ENCODE measurements at regions not wholly inside any gene's neighbourhood (a gene's known extent, or its start where the extent isn't known, plus 50 kb on each side); places are given as distances from the start of the nearest gene placed in this dataset.
"Not testable (repeated sequence)": the region's sequence is repeated elsewhere in the genome, so short reads cannot be mapped to it uniquely, and the experiment has no call there.

- no peaks in the 10 kb centered on the region for H3K4me1 ChIP-seq (replicated peaks)
- H3K36me3 ChIP-seq: no peaks in the 10 kb centered on the region
- no peak overlapping the region for H3K4me3 ChIP-seq
- no peak for DNase-seq (ENCODE audit: low spot score)
- H3K27me3 ChIP-seq (replicated peaks; ENCODE audit: insufficient read depth): no peaks in the 10 kb centered on the region
- WGBS: 65% methylated on average over 2 of the region's 2 CpGs
- H3K9me3 ChIP-seq: no peaks in the 10 kb centered on the region
- TF ChIP-seq POLR2A (IDR thresholded peaks at IDR 0.05) (no peak), POLR2AphosphoS5 (IDR thresholded peaks at IDR 0.05) (no peak), CTCF (IDR thresholded peaks at IDR 0.05) (no peak)
- no peak overlapping the region for H3K27ac ChIP-seq
- intact Hi-C loops (cut with DNase I): no loop called here
Measured at GRCh38 chr2:21781962-21782361, 658.2 kb downstream of the TDRD15 start.

GRCh38 chr2:21782866-21783265, 659.1 kb downstream of the TDRD15 start:
- intact Hi-C loops (cut with DNase I): no loop called here
- Histone ChIP-seq H3K36me3 (no peaks in the 10 kb centered on the region), H3K4me1 (replicated peaks) (no peaks in the 10 kb centered on the region), H3K4me3 (no peak overlapping the region), H3K9me3 (no peaks in the 10 kb centered on the region), H3K27ac (no peak overlapping the region), H3K27me3 (replicated peaks; ENCODE audit: insufficient read depth) (no peaks in the 10 kb centered on the region)
- DNase-seq (ENCODE audit: low spot score): no peak
- 72% methylated on average over 6 of the region's 6 CpGs for WGBS
- no peak for TF ChIP-seq CTCF (IDR thresholded peaks at IDR 0.05)
- no peak for TF ChIP-seq POLR2A (IDR thresholded peaks at IDR 0.05)
- no peak for TF ChIP-seq POLR2AphosphoS5 (IDR thresholded peaks at IDR 0.05)

GRCh38 chr2:21787941-21788340, 664.2 kb downstream of the TDRD15 start:
- WGBS: 55% methylated on average over 1 of the region's 1 CpG
- no peaks in the 10 kb centered on the region for H3K4me1 ChIP-seq (replicated peaks)
- H3K9me3 ChIP-seq: no peaks in the 10 kb centered on the region
- no peaks in the 10 kb centered on the region for H3K36me3 ChIP-seq
- H3K4me3 ChIP-seq: no peak overlapping the region
- H3K27ac ChIP-seq: no peak overlapping the region
- no peak for DNase-seq (ENCODE audit: low spot score)
- H3K27me3 ChIP-seq (replicated peaks; ENCODE audit: insufficient read depth): no peaks in the 10 kb centered on the region
- intact Hi-C loops (cut with DNase I): no loop called here
- TF ChIP-seq CTCF (IDR thresholded peaks at IDR 0.05) (no peak), POLR2AphosphoS5 (IDR thresholded peaks at IDR 0.05) (no peak)

- WGBS: 53% methylated on average over 6 of the region's 6 CpGs
- H3K4me1 ChIP-seq (replicated peaks); DNase-seq (ENCODE audit: low spot score); H3K9me3 ChIP-seq; intact Hi-C loops (cut with DNase I); H3K27ac ChIP-seq; H3K27me3 ChIP-seq (replicated peaks; ENCODE audit: insufficient read depth); H3K36me3 ChIP-seq; H3K4me3 ChIP-seq: not testable (repeated sequence)
Measured at GRCh38 chr2:21790311-21790710, 666.5 kb downstream of the TDRD15 start.

- Histone ChIP-seq H3K27me3 (replicated peaks; ENCODE audit: insufficient read depth) (no peaks in the 10 kb centered on the region), H3K27ac (no peak overlapping the region), H3K9me3 (no peaks in the 10 kb centered on the region), H3K4me1 (replicated peaks) (no peaks in the 10 kb centered on the region), H3K36me3 (no peaks in the 10 kb centered on the region), H3K4me3 (no peak overlapping the region)
- no peak for TF ChIP-seq CTCF (IDR thresholded peaks at IDR 0.05)
- TF ChIP-seq POLR2A (IDR thresholded peaks at IDR 0.05): no peak
- no peak for TF ChIP-seq POLR2AphosphoS5 (IDR thresholded peaks at IDR 0.05)
- intact Hi-C loops (cut with DNase I): no loop called here
- no peak for DNase-seq (ENCODE audit: low spot score)
Measured at GRCh38 chr2:21792571-21792970, 668.8 kb downstream of the TDRD15 start.
